ENCODE measurements at regions not wholly inside any gene's neighbourhood (a gene's known extent, or its start where the extent isn't known, plus 50 kb on each side); places are given as distances from the start of the nearest gene placed in this dataset.
A peak's percentile ranks its signal among the peaks of the same experiment; 100 is the strongest.

- Mint-ChIP-seq H3K4me3 (peak overlapping the region in 3 of 8 donors; percentile 27 to 63 (median 30)), H3K36me3 (peaks cover 10 to 40% of the 10 kb centered on the region in 2 donors), H3K4me1 (peaks cover 39 to 54% (median 42%) of the 10 kb centered on the region in 3 donors)
These were observed 148.0 kb downstream of the ERCC6L2 start for GRCh38 chr9:96023486-96023885.

GRCh38 chr9:96022445-96023051, 147.1 kb downstream of the ERCC6L2 start:
- ATAC-seq (ENCODE audit: low read depth in 2 of 2) (no peak), DNase-seq (no peak)
- peaks cover 32 to 47% (median 34%) of the 10 kb centered on the region in 3 donors for H3K4me1 Mint-ChIP-seq
- peaks cover 15 to 37% of the 10 kb centered on the region in 2 donors for H3K36me3 Mint-ChIP-seq
- H3K4me3 Mint-ChIP-seq: peak overlapping the region; percentile 13 to 84 (median 73)
- H3K27ac Mint-ChIP-seq: peak overlapping the region in 1 of 6 donors; percentile 68
- peaks cover 60 to 82% (median 79%) of the 10 kb centered on the region in 3 donors for H3K27me3 Mint-ChIP-seq
- H3K9me3 Mint-ChIP-seq: peaks cover 0 to 11% (median 0%) of the 10 kb centered on the region in 7 donors

More at GRCh38 chr9:96023486-96023885, 148.0 kb downstream of the ERCC6L2 start:
- ATAC-seq (ENCODE audit: low read depth in 2 of 2) (no peak), DNase-seq (no peak)
- H3K9me3 Mint-ChIP-seq: peaks cover 0 to 11% (median 0%) of the 10 kb centered on the region in 7 donors
- H3K27me3 Mint-ChIP-seq: peaks cover 65 to 91% (median 89%) of the 10 kb centered on the region in 3 donors
- H3K27ac Mint-ChIP-seq: peak overlapping the region in 1 of 6 donors; percentile 22

DNA sequence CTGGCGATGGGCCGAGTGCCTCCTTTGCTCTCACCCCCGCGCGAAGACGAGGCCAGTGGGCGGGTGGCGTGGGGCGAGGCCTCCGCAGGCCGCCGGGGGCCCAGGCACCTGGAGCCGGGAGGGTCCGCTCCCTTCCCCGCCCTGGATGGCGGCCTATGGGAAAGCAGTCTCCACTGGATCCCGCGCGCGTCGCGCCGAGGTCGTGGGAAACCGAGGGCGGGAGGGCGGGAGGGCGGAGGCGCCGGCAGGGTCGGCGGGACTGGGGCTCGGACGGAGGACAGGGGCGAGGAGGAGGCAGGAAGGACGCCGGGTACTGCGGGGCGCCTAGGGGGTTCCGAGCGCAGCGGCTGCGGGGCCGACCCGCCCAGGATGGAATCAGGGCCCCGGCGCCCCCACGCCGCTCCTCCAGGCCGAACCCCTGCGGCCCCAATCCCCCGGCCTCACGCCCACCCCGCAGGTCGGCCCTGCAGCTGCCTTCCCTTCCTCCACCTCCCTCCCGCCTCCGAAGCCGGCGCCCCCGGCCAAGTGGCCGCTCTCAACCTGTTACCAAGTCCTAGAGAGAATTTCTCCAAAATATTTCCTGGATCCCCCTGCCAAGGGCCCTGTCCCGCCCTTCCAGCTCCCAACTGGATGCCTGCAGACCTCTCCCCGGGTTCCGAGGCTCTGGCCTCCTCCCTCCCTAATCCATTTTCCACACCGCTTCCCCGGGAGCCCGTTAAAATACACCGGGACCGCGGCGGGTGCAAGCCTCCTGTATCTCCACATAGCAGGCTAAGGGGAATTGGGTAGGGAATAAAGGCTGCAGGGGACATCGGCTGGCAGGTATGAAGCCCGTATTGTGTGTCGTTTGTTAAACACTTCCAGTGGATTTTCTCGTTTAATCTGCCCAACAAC, 146.3 kb downstream of the ERCC6L2 start:
- Mint-ChIP-seq H3K36me3 (peaks cover 23 to 35% of the 10 kb centered on the region in 2 donors), H3K4me3 (peak overlapping the region; percentile 13 to 88 (median 76)), H3K27ac (no peak overlapping the region), H3K4me1 (peaks cover 30 to 43% (median 32%) of the 10 kb centered on the region in 3 donors), H3K9me3 (peaks cover 0 to 9% (median 0%) of the 10 kb centered on the region in 7 donors), H3K27me3 (peaks cover 58 to 74% (median 72%) of the 10 kb centered on the region in 3 donors)
- DNase-seq (no peak), ATAC-seq (ENCODE audit: low read depth in 2 of 2) (no peak)

- H3K27me3 Mint-ChIP-seq: peaks cover 54 to 66% (median 63%) of the 10 kb centered on the region in 3 donors
- DNase-seq (no peak), ATAC-seq (ENCODE audit: low read depth in 2 of 2) (peak; percentile 25 to 28)
- H3K4me3 Mint-ChIP-seq: peak overlapping the region in 7 of 8 donors; percentile 74 to 88 (median 79)
- H3K36me3 Mint-ChIP-seq: peaks cover 26 to 31% of the 10 kb centered on the region in 2 donors
- H3K4me1 Mint-ChIP-seq: peaks cover 25 to 38% (median 30%) of the 10 kb centered on the region in 3 donors
- peak overlapping the region in 1 of 6 donors; percentile 56 for H3K27ac Mint-ChIP-seq
- peaks cover 0 to 4% (median 0%) of the 10 kb centered on the region in 7 donors for H3K9me3 Mint-ChIP-seq
These were observed 145.5 kb downstream of the ERCC6L2 start for GRCh38 chr9:96020792-96021550.

GRCh38 chr9:96020300-96020791, 144.9 kb downstream of the ERCC6L2 start:
- DNase-seq (no peak), ATAC-seq (ENCODE audit: low read depth in 2 of 2) (no peak)
- H3K27me3 Mint-ChIP-seq: peaks cover 47 to 60% (median 57%) of the 10 kb centered on the region in 3 donors
- peaks cover 20 to 34% of the 10 kb centered on the region in 2 donors for H3K36me3 Mint-ChIP-seq
- no peak overlapping the region for H3K27ac Mint-ChIP-seq
- H3K4me3 Mint-ChIP-seq: peak overlapping the region in 7 of 8 donors; percentile 74 to 88 (median 79)
- peaks cover 21 to 33% (median 30%) of the 10 kb centered on the region in 3 donors for H3K4me1 Mint-ChIP-seq
- peaks cover 0 to 4% (median 0%) of the 10 kb centered on the region in 7 donors for H3K9me3 Mint-ChIP-seq
